Stimulated activated CD4-positive, alpha-beta T cell treated with anti-CD3 and anti-CD28 coated beads, Interleukin-4, amount 100 ng/mL, for 48 hours (primary cell): ENCODE measurements at regions not wholly inside any gene's neighbourhood (a gene's known extent, or its start where the extent isn't known, plus 50 kb on each side); places are given as distances from the start of the nearest gene placed in this dataset.
"Not testable (repeated sequence)": the region's sequence is repeated elsewhere in the genome, so short reads cannot be mapped to it uniquely, and the experiment has no call there.

Experiments
- DNase-seq, 2 donors: peaks; one replicate each; pipeline ENCODE4 v3.0.0-alpha.2; 2020; ENCODE audit warnings: low read depth in 2 of 2

GRCh38 chr14:106129274-106129673, 602.9 kb downstream of the TMEM121 start:
- DNase-seq, result peak in 1 of 2 donors; percentile 22

- DNase-seq, result not testable (repeated sequence)
Measured at GRCh38 chr14:106129904-106130661, 603.7 kb downstream of the TMEM121 start.

DNA sequence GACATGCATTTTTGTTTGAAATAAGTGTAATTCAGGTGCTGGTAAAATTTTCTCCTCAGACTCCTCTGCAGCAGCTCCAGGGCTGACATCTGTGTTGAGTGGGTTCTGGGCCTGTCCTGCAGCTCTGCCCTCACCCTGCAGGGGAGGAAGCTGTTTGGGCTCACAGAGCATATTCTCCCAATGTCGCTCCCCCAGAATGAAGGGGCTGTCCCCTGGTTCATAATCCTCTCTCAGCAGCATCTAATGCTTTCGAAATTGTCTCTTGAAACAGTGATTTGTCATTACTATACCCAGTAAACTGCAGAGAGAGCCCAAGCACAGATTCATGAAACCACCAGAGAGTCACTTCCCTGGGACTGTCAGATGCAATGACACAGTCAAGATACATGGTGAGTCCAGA, 606.7 kb downstream of the TMEM121 start:
- not testable (repeated sequence) for DNase-seq

DNA sequence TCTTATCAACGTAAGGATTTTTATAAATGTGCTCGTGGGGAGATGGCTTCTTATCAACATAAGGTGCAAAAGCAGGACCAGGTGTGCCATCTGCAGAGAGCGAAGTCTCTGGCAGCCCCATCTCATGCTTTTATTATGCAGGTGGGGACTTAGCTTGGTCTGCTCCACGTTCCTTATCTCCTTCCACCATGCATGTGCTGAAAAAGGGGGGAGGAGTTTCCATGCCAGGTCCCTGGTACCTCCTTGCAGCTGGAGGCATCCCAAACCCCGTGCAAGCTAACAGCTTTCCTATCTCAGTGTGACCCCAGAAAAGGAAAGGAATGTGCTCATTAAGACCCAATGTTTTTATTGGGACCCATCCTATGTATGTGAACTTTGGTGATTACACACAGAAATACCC, 608.5 kb downstream of the TMEM121 start:
- no peak for DNase-seq

GRCh38 chr14:106141242-106142220, 615.1 kb downstream of the TMEM121 start:
- peak; percentile 67 to 81 for DNase-seq

- DNase-seq, result not testable (repeated sequence)
Measured at GRCh38 chr14:106145731-106146130, 619.3 kb downstream of the TMEM121 start.

DNA sequence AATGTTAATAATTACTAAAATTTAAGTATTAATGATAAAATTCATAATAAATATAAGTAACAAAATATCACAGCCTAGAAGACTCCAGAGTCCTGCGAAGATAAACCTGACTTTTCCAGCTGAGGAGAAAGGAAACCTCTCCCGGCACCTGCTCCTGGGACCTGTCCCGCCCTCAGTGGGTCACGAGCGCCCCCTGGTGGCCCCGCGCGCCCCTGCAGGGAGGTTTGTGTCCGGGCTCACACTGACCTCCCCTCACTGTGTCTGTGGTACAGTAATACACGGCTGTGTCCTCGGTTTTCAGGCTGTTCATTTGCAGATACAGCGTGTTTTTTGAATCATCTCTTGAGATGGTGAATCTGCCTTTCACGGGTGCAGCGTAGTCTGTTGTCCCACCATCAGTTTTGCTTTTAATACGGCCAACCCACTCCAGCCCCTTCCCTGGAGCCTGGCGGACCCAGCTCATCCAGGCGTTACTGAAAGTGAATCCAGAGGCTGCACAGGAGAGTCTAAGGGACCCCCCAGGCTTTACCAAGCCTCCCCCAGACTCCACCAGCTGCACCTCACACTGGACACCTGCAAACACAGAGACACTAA, 627.1 kb downstream of the TMEM121 start:
- DNase-seq, result peak; percentile 76 to 94

GRCh38 chr14:106163316-106163715, 636.9 kb downstream of the TMEM121 start:
- no peak for DNase-seq

DNA sequence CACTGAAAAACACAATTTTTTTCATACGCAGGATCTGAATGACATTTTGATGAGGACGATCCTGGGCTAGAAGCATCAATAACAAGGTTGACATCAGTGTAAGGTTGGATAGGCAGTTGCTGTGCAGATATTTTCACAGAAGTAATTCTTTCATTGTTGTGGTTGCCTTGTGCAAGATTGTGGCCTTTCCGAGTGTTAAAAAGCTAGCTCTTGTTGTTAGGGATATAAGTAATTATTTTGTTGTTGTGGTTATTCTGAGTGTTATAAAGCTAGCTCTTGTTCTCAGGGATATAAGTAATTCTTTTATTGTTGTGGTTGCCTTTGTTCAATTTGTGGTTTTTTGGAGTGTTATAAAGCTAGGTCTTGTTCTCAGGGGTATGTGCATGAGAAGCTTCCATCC, 637.4 kb downstream of the TMEM121 start:
- DNase-seq, result not testable (repeated sequence)

DNA sequence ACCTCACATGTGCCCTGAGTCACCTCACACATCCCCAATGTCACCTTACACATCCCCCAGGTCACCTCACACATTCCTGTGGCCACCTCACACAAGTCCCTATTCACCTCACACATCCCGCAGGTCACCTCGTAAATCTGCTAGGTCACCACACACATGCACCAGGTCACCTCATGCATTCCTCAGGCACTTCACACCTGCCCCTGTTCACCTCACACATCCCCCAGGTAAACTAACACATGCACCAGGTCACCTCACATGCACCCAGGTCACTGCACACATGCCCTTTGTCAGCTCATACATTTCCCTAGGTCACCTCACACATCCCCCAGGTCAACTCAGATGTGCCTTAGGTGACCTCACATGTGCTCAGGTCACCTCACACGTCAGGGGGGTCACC, 639.8 kb downstream of the TMEM121 start:
- no peak for DNase-seq

DNA sequence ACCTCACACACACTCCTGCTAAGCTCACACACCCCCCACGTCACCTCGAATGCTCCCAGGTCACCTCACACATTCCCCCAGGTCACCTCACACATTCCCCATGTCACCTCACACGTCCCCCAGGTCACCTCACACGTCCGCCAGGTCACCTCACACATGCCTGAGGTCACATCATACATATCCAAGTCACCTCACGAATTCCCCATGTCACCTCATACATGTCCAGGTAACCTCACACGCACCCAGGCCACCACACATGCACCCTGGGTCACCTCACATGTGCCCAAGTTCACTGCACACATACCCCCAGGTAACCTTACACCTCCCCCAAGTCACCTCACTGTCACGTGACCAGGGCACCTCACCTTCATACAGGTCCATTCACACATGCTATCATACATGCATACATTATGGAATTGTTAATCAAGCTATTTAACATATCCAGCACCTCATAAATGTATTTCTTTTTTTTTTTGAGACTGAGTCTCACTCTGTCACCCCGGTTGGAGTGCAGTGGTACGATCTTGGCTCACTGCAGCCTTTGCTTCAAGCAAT, 640.3 kb downstream of the TMEM121 start:
- DNase-seq, result no peak

DNA sequence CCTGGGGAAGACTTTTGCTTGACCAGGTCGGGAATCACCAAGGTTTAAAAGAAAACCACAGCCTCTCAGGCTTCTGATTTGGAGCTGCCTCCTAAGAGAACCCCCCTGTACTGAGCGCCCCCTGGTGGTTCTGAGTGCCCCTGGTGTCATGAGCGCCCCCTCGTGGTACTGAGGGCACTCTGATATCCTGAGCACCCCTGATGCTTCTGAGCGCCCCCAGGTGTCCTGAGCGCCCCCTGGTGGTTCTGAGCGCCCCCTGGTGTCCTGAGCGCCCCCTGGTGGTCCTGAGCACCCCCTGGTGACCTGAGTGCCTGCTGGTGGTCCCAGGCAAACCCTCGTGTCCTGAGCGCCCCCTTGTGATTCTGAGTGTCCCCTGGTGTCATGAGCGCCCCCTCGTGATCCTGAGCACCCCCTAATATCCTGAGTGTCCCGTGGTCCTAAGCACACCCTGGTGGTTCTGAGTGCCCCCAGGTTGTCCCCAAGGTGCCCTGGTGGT, 643.8 kb downstream of the TMEM121 start:
- DNase-seq, result peak; percentile 78 to 88

- DNase-seq, result no peak
Measured at GRCh38 chr14:106174206-106174605, 647.8 kb downstream of the TMEM121 start.

GRCh38 chr14:106177266-106178246, 651.2 kb downstream of the TMEM121 start:
- DNase-seq, result peak in 1 of 2 donors; percentile 24

DNA sequence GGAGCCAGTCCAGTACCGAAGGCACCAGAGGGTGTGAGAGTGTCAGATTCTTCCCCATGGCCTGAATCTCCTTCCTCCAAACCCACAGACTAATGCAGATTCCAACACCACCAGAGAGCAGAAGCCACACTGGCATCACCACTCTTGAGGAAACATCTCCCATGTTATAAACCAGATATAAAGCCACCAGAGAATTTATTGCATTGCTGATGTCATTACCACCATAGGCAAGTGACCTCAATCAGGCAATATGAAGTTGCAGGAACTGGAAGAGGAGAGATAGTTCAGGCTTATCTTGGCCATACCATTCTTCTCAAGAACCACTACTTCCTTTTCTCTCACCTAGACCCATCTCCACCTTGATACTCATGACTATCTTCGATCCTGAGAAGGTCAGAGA, 653.4 kb downstream of the TMEM121 start:
- no peak for DNase-seq

- DNase-seq, result peak; percentile 37 to 49
Measured at GRCh38 chr14:106184771-106185170, 658.4 kb downstream of the TMEM121 start.

DNA sequence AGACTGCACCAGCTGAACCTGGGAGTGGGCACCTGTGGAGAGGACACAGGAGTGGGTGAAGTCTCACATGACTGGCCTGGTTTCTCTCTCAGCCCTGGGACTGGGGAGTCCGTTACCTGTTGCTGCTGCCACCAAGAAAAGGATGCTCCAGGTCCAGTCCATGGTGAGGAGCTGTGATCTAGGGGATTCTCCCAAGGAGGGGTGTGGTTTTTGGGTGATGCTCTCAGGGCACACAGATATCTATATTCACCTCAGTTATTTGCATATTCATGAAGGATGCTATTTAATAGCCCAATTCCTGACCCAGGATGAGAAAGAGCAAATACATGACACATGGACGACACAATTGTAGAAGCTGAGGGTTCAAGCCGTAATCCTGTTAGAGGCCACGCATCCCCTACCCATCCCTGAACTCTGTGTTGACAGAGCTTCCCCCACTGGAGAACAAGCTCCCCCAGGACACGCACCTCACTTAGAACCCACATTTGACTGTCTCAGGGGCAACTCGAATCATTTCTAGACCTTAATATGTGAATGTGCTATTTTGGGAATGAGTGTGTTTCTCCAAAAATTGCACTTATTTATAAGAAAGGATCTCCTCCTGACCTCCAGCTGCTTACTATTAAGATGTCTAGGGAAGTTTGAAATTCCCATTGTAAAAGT, 658.9 kb downstream of the TMEM121 start:
- not testable (repeated sequence) for DNase-seq

DNA sequence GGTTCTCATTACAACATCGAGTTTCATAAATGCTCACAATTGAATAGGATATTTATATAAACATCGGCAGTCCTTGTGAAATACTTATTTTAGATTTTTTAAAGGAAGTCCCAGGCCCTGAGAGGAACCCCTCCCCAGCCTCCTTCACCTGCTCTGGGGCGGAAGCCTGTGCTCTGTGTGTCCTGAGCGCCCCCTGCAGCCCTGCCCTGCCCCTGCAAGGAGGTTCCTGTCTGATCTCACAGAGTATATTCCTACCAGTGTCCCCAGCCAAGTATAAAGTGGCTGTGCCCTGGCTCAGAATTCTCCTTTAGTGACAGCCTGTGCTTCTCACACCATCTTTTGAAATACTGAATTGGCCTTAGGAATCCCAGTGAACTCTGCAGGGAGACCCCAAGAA, 659.5 kb downstream of the TMEM121 start:
- peak; percentile 49 to 56 for DNase-seq

DNA sequence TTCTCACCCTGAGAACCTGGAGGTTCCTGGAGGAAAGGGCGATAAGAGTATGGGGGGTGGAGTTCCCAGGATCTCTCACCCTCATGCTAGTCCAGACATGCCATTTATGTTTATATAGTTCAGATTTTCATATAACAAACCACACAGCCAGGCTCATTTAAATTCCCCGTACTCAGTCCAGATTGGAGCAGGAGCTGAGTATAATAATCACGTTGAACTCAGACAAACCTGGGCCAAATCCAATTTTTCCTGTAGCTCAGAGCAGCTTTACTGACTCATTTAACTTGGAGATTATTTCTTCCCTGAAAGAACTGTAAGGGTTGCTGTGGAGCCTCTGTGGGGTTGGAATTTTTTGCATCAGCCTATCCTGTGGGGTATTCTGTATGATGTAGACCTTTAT, 660.8 kb downstream of the TMEM121 start:
- no peak for DNase-seq

DNA sequence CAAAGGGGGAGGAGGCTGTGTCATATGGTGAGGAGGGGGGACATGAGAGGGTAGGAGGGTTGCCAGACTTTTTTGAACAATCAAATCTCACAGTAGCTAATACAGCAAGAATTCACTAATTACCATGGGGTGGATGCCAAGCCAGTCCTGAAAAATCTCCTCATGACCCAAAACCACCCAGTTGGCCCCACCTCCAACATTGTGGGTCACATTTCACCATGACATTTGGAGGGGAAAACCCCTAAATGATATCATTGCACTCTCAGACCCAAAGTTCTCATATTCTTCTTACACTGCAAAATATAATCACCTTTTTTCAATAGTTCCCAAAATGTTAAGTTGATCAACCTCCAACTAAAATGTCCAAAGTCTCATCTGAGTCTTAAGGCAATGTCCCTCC, 666.3 kb downstream of the TMEM121 start:
- peak in 1 of 2 donors; percentile 24 for DNase-seq
